Liver (tissue), 8 donors: ENCODE measurements at regions not wholly inside any gene's neighbourhood (a gene's known extent, or its start where the extent isn't known, plus 50 kb on each side); places are given as distances from the start of the nearest gene placed in this dataset.

ENCODE experiments used
- DNase-seq: peaks from one replicate; pipeline ENCODE4 v3.0.0-alpha.2; 2017; ENCODE audit warnings: low spot score
- H3K27ac ChIP-seq, 2 donors: one replicate each; pipeline ENCODE4 v1.7.0; 2013; ENCODE audit warnings: inconsistent platforms in 2 of 2, low read length in 2 of 2, control low read depth in 1 of 2, low read depth in 1 of 2, mild to moderate bottlenecking in 1 of 2
- H3K27me3 ChIP-seq, 4 donors: one replicate each; pipeline versions ENCODE4 v1.6.1 to v1.7.0; 2013; ENCODE audit warnings: low read length in 3 of 4, inconsistent platforms in 1 of 4, mild to moderate bottlenecking in 1 of 4, moderate library complexity in 1 of 4; ENCODE audit not compliant: control insufficient read depth in 4 of 4, insufficient read depth in 4 of 4
- H3K36me3 ChIP-seq, 4 donors: one replicate each; pipeline versions ENCODE4 v1.6.1 to v1.7.0; 2013; ENCODE audit warnings: low read length in 3 of 4, mild to moderate bottlenecking in 3 of 4, low read depth in 1 of 4, moderate library complexity in 1 of 4; ENCODE audit not compliant: control insufficient read depth in 4 of 4, insufficient read depth in 3 of 4
- H3K4me1 ChIP-seq, 4 donors: one replicate each; pipeline versions ENCODE4 v1.6.1 to v1.7.0; 2013; ENCODE audit warnings: low read length in 3 of 4, mild to moderate bottlenecking in 3 of 4, moderate library complexity in 1 of 4; ENCODE audit not compliant: control insufficient read depth in 4 of 4, insufficient read depth in 4 of 4
- H3K4me3 ChIP-seq, 3 donors: one replicate each; pipeline versions ENCODE4 v1.6.1 to v1.7.0; 2013; ENCODE audit warnings: low read length in 3 of 3, control low read depth in 1 of 3, low read depth in 1 of 3, mild to moderate bottlenecking in 1 of 3
- H3K9ac ChIP-seq, 2 donors: one replicate each; pipeline ENCODE4 v1.7.0; 2013; ENCODE audit warnings: low read length in 2 of 2, mild to moderate bottlenecking in 2 of 2, moderate library complexity in 2 of 2, control low read depth in 1 of 2, low read depth in 1 of 2
- H3K9me3 ChIP-seq, 4 donors: one replicate each; pipeline versions ENCODE4 v1.6.1 to v1.7.0; 2013; ENCODE audit warnings: low read length in 3 of 4; ENCODE audit not compliant: control insufficient read depth in 4 of 4
- ATF3 ChIP-seq: IDR thresholded peaks from 2 replicates; pipeline ENCODE4 v1.6.1; 2016; ENCODE audit warnings: antibody characterized with exemption
- CTCF ChIP-seq: fragments of 150-350 bp; IDR thresholded peaks from 2 replicates; pipeline ENCODE4 v1.5.1; 2017; ENCODE audit warnings: improper control_type of control experiment, low read depth, low read length; ENCODE audit not compliant: missing input control
- EGR1 ChIP-seq, 2 donors: IDR thresholded peaks; 2 replicates each; pipeline ENCODE4 v1.6.1; 2016 to 2018; ENCODE audit warnings: antibody characterized with exemption in 2 of 2, low read depth in 2 of 2
- FOXA1 ChIP-seq: IDR thresholded peaks from 2 replicates; pipeline ENCODE4 v1.6.1; 2016; ENCODE audit warnings: antibody characterized with exemption
- FOXA2 ChIP-seq: IDR thresholded peaks from 2 replicates; pipeline ENCODE4 v1.6.1; 2016; ENCODE audit warnings: antibody characterized with exemption
- GABPA ChIP-seq, 2 donors: IDR thresholded peaks in 1 of 2; conservative IDR thresholded peaks in 1 of 2; 2 replicates each; pipeline ENCODE4 v1.6.1; 2016; ENCODE audit warnings: antibody characterized with exemption in 2 of 2, mild to moderate bottlenecking in 1 of 2, moderate library complexity in 1 of 2
- HNF4A ChIP-seq, 2 donors: conservative IDR thresholded peaks; 2 replicates each; pipeline ENCODE4 v1.6.1; 2016; ENCODE audit warnings: antibody characterized with exemption in 2 of 2, mild to moderate bottlenecking in 2 of 2
- HNF4G ChIP-seq: IDR thresholded peaks from 2 replicates; pipeline ENCODE4 v1.6.1; 2016; ENCODE audit warnings: antibody characterized with exemption
- JUND ChIP-seq, 2 donors: IDR thresholded peaks; 2 replicates each; pipeline ENCODE4 v1.6.1; 2016; ENCODE audit warnings: antibody characterized with exemption in 2 of 2
- MAX ChIP-seq: IDR thresholded peaks from 2 replicates; pipeline ENCODE4 v1.6.1; 2016; ENCODE audit warnings: antibody characterized with exemption
- NR2F2 ChIP-seq: IDR thresholded peaks from 2 replicates; pipeline ENCODE4 v1.6.1; 2016; ENCODE audit warnings: antibody characterized with exemption
- RAD21 ChIP-seq, 2 donors: IDR thresholded peaks; 2 replicates each; pipeline ENCODE4 v1.6.1; 2016; ENCODE audit warnings: antibody characterized with exemption in 2 of 2, mild to moderate bottlenecking in 2 of 2
- REST ChIP-seq: IDR thresholded peaks from 2 replicates; pipeline ENCODE4 v1.6.1; 2016; ENCODE audit warnings: antibody characterized with exemption, mild to moderate bottlenecking
- RXRA ChIP-seq, 2 donors: IDR thresholded peaks; 2 replicates each; pipeline ENCODE4 v1.6.1; 2017 to 2018; ENCODE audit warnings: antibody characterized with exemption in 2 of 2, mild to moderate bottlenecking in 1 of 2
- SP1 ChIP-seq: IDR thresholded peaks from 2 replicates; pipeline ENCODE4 v1.6.1; 2018; ENCODE audit warnings: antibody characterized with exemption, mild to moderate bottlenecking
- TAF1 ChIP-seq: conservative IDR thresholded peaks from 2 replicates; pipeline ENCODE4 v1.6.1; 2016; ENCODE audit warnings: antibody characterized with exemption, mild to moderate bottlenecking
- YY1 ChIP-seq: IDR thresholded peaks from 2 replicates; pipeline ENCODE4 v1.6.1; 2016; ENCODE audit warnings: antibody characterized with exemption, mild to moderate bottlenecking
- ZBTB33 ChIP-seq: IDR thresholded peaks from 2 replicates; pipeline ENCODE4 v1.6.1; 2016; ENCODE audit warnings: antibody characterized with exemption
- WGBS: extraction: QIAGEN DNeasy Blood & Tissue Kit; methylation state at CpG from one replicate; pipeline ENCODE4 v1.1.7; 2013; 5-methylcytosine and 5-hydroxymethylcytosine counted together
- donor health status: healthy.
- donor health status: healthy.
- donor health status: healthy.
- donor health status: healthy.
- donor health status: healthy.

- TF ChIP-seq NR2F2 (no peak), FOXA2 (no peak), ATF3 (no peak), JUND (IDR thresholded peaks at IDR 0.05) (no peak), ZBTB33 (no peak), EGR1 (IDR thresholded peaks at IDR 0.05; ENCODE audit: low read depth in 2 of 2) (no peak), HNF4A (conservative IDR thresholded peaks at IDR 0.05) (no peak), RAD21 (IDR thresholded peaks at IDR 0.05) (no peak), REST (no peak), SP1 (no peak), RXRA (IDR thresholded peaks at IDR 0.05) (no peak), MAX (no peak), GABPA (IDR thresholded peaks at IDR 0.05 in 1 of 2, conservative IDR thresholded peaks at IDR 0.05 in 1 of 2) (no peak), TAF1 (no peak), YY1 (no peak), CTCF (no peak), HNF4G (no peak)
- Histone ChIP-seq H3K4me1 (no peaks in the 10 kb centered on the region), H3K27ac (no peak overlapping the region), H3K4me3 (no peak overlapping the region), H3K27me3 (no peaks in the 10 kb centered on the region), H3K9ac (no peak overlapping the region), H3K36me3 (no peaks in the 10 kb centered on the region), H3K9me3 (no peaks in the 10 kb centered on the region)
- DNase-seq: no peak
- whole genome bisulfite sequencing: 85% methylated on average over 8 of the region's 8 CpGs
These were observed 51.4 kb upstream of the EGFR start for GRCh38 chr7:54967377-54967776.

GRCh38 chr7:54968018-54968417 lies 50.8 kb upstream of the EGFR start:
- Histone ChIP-seq H3K27ac (no peak overlapping the region), H3K9ac (no peak overlapping the region), H3K4me3 (no peak overlapping the region), H3K27me3 (no peaks in the 10 kb centered on the region), H3K36me3 (no peaks in the 10 kb centered on the region), H3K9me3 (no peaks in the 10 kb centered on the region), H3K4me1 (no peaks in the 10 kb centered on the region)
- no peak for TF ChIP-seq REST
- no peak for TF ChIP-seq FOXA1
- TF ChIP-seq TAF1: no peak
- no peak for TF ChIP-seq RAD21 (IDR thresholded peaks at IDR 0.05)
- no peak for TF ChIP-seq NR2F2
- no peak for TF ChIP-seq JUND (IDR thresholded peaks at IDR 0.05)
- no peak for TF ChIP-seq SP1
- TF ChIP-seq HNF4A (conservative IDR thresholded peaks at IDR 0.05): no peak
- no peak for TF ChIP-seq YY1
- TF ChIP-seq ZBTB33: no peak
- TF ChIP-seq FOXA2: no peak
- no peak for TF ChIP-seq HNF4G
- no peak for TF ChIP-seq RXRA (IDR thresholded peaks at IDR 0.05)
- no peak for TF ChIP-seq GABPA (IDR thresholded peaks at IDR 0.05 in 1 of 2, conservative IDR thresholded peaks at IDR 0.05 in 1 of 2)
- 91% methylated on average over 6 of the region's 6 CpGs for WGBS
- no peak for DNase-seq
